Putamen (tissue), 1 donor: ENCODE measurements at regions not wholly inside any gene's neighbourhood (a gene's known extent, or its start where the extent isn't known, plus 50 kb on each side); places are given as distances from the start of the nearest gene placed in this dataset.
"Not testable (repeated sequence)": the region's sequence is repeated elsewhere in the genome, so short reads cannot be mapped to it uniquely, and the experiment has no call there.

Experiments
- DNase-seq: peaks from one replicate; pipeline ENCODE4 v3.0.0-alpha.2; 2016; ENCODE audit warnings: low spot score

GRCh38 chr6:140830666-140831065 lies 1302.1 kb upstream of the GJE1 start:
- no peak for DNase-seq

- DNase-seq: no peak
These were observed 1303.9 kb upstream of the GJE1 start for GRCh38 chr6:140828856-140829255.

- DNase-seq: no peak
These were observed 1305.1 kb upstream of the GJE1 start for GRCh38 chr6:140827593-140827992.

- DNase-seq: no peak
These were observed 1307.0 kb upstream of the GJE1 start for GRCh38 chr6:140825731-140826130.

- no peak for DNase-seq
These were observed 1308.1 kb upstream of the GJE1 start for GRCh38 chr6:140824595-140824994.

- no peak for DNase-seq
These were observed 1311.5 kb upstream of the GJE1 start for GRCh38 chr6:140821196-140821595.

- DNase-seq: no peak
These were observed 1315.5 kb upstream of the GJE1 start for GRCh38 chr6:140817176-140817575.

- DNase-seq: no peak
These were observed 1316.0 kb upstream of the GJE1 start for GRCh38 chr6:140816681-140817080.

GRCh38 chr6:140812636-140813035 lies 1320.1 kb upstream of the GJE1 start:
- DNase-seq: no peak

- DNase-seq: no peak
These were observed 1321.1 kb upstream of the GJE1 start for GRCh38 chr6:140811642-140812041.

- no peak for DNase-seq
These were observed 1323.0 kb upstream of the GJE1 start for GRCh38 chr6:140809694-140810101.

GRCh38 chr6:140806431-140806830 lies 1326.3 kb upstream of the GJE1 start:
- DNase-seq: no peak

GRCh38 chr6:140794544-140794943 lies 1338.2 kb upstream of the GJE1 start:
- DNase-seq: no peak

- no peak for DNase-seq
These were observed 1342.6 kb upstream of the GJE1 start for GRCh38 chr6:140790109-140790508.

- no peak for DNase-seq
These were observed 1343.3 kb upstream of the GJE1 start for GRCh38 chr6:140789466-140789865.

GRCh38 chr6:140785926-140786325 lies 1346.8 kb upstream of the GJE1 start:
- no peak for DNase-seq

GRCh38 chr6:140784573-140784972 lies 1348.2 kb upstream of the GJE1 start:
- no peak for DNase-seq

- not testable (repeated sequence) for DNase-seq
These were observed 1349.2 kb upstream of the GJE1 start for GRCh38 chr6:140783504-140783903.

- DNase-seq: no peak
These were observed 1349.8 kb upstream of the GJE1 start for GRCh38 chr6:140782941-140783340.

GRCh38 chr6:140779991-140780596 lies 1352.6 kb upstream of the GJE1 start:
- DNase-seq: no peak

- no peak for DNase-seq
These were observed 1353.4 kb upstream of the GJE1 start for GRCh38 chr6:140779341-140779740.

GRCh38 chr6:140777780-140778179 lies 1354.9 kb upstream of the GJE1 start:
- no peak for DNase-seq

- DNase-seq: no peak
These were observed 1357.7 kb upstream of the GJE1 start for GRCh38 chr6:140775061-140775460.

- peak; percentile 65 for DNase-seq
These were observed 1358.6 kb upstream of the GJE1 start for GRCh38 chr6:140774080-140774505.

GRCh38 chr6:140773276-140773675 lies 1359.4 kb upstream of the GJE1 start:
- DNase-seq: no peak
